Sigmoid colon (tissue), 4 donors: ENCODE measurements at regions not wholly inside any gene's neighbourhood (a gene's known extent, or its start where the extent isn't known, plus 50 kb on each side); places are given as distances from the start of the nearest gene placed in this dataset.
"Not testable (repeated sequence)": the region's sequence is repeated elsewhere in the genome, so short reads cannot be mapped to it uniquely, and the experiment has no call there.

Experiments
- CTCF ChIP-seq, 4 experiments: fragments of 450-650 bp in 3 of 4; fragments of 200-600 bp in 1 of 4; IDR thresholded peaks; one replicate each; pipeline ENCODE4 v1.5.1; 2016 to 2019; ENCODE audit warnings: antibody characterized with exemption in 4 of 4, mild to moderate bottlenecking in 3 of 4, moderate library complexity in 2 of 4
- EP300 ChIP-seq, 4 donors: sonication (generic); formaldehyde crosslinking; IDR thresholded peaks; one replicate each; pipeline ENCODE4 v1.6.1; 2017; ENCODE audit warnings: antibody characterized with exemption in 4 of 4
- POLR2AphosphoS5 ChIP-seq, 4 donors: sonication (generic); formaldehyde crosslinking; IDR thresholded peaks; one replicate each; pipeline ENCODE4 v1.6.1; 2017; ENCODE audit warnings: antibody characterized with exemption in 4 of 4

DNA sequence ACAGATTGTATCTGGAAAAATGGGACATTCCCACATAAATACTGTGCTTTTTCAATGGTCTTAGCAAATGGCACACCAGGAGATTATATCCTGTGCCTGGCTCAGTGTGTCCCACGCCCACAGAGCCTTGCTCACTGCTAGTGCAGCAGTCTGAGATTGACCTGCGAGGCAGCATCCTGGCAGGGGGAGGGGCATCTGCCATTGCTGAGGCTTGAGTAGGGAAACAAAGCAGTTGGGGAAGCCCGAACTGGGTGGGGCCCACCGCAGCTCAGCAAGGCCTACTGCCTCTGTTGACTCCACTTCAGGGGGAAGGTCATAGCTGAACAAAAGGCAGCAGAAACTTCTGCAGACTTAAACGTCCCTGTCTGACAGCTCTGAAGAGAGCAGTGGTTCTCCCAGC lies 258.7 kb downstream of the LRRC70 start:
- TF ChIP-seq EP300, POLR2AphosphoS5, CTCF (IDR thresholded peaks at IDR 0.05): not testable (repeated sequence)
